ENCODE measurements at regions not wholly inside any gene's neighbourhood (a gene's known extent, or its start where the extent isn't known, plus 50 kb on each side); places are given as distances from the start of the nearest gene placed in this dataset.

DNA sequence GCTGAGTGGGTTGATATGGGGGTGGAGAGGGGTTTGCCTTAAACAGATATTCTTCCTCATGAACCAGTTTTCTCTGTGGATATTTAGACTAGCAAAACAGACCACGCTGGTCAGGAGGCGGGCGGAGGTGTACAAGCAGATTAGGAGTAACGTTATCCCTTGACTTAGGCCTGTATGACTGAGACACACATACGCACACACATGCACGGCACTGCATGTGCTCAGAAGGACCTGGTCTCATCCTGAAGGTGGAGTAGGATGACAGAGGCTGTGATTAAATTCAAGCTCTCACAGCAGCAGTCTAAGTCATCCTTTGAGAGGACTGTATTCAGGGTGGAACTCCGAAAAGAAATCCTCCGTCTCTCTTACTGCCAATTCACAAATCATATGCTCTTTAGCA lies 209.7 kb downstream of the DIRAS2 start:
- TF ChIP-seq, protein P1, sequence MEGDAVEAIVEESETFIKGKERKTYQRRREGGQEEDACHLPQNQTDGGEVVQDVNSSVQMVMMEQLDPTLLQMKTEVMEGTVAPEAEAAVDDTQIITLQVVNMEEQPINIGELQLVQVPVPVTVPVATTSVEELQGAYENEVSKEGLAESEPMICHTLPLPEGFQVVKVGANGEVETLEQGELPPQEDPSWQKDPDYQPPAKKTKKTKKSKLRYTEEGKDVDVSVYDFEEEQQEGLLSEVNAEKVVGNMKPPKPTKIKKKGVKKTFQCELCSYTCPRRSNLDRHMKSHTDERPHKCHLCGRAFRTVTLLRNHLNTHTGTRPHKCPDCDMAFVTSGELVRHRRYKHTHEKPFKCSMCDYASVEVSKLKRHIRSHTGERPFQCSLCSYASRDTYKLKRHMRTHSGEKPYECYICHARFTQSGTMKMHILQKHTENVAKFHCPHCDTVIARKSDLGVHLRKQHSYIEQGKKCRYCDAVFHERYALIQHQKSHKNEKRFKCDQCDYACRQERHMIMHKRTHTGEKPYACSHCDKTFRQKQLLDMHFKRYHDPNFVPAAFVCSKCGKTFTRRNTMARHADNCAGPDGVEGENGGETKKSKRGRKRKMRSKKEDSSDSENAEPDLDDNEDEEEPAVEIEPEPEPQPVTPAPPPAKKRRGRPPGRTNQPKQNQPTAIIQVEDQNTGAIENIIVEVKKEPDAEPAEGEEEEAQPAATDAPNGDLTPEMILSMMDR (IDR thresholded peaks at IDR 0.05) = no peak
- TF ChIP-seq POLR2A (IDR thresholded peaks at IDR 0.05) = no peak
